Erythroblast (primary cell): ENCODE measurements at regions not wholly inside any gene's neighbourhood (a gene's known extent, or its start where the extent isn't known, plus 50 kb on each side); places are given as distances from the start of the nearest gene placed in this dataset.
"Not testable (repeated sequence)": the region's sequence is repeated elsewhere in the genome, so short reads cannot be mapped to it uniquely, and the experiment has no call there.

Source experiments
- DNase-seq, 2 experiments: peaks; one replicate each; lab custom pipeline; 2025; lab: John Stamatoyannopoulos, UW
- GATA1 ChIP-seq: IDR thresholded peaks from 2 replicates; pipeline ENCODE4 v1.6.1; 2011; ENCODE audit warnings: low read depth, mild to moderate bottlenecking, control low read depth, low read length, moderate library complexity
- POLR2A ChIP-seq: IDR thresholded peaks from 2 replicates; pipeline ENCODE4 v1.6.1; 2011; ENCODE audit warnings: mild to moderate bottlenecking, low read length

DNA sequence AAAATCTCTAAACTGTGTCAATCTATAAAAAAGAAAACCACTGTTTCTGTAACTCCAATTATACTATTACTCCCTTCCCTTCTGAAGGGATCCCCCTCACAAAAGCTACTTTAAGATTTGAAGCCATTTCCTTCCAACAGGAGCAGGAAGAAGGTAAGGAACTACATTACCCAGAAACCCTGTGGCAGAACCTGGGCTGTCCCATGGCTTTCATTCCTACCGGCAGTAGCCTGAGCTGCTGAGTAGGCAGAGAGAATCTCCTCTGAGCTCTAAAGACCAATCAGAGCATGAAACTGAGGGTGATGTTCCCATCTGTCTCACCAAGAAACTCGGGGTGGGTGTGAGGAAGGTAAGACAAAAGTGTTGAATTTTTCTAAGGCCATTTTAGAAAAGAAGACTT, 108.0 kb upstream of the LRFN2 start:
- DNase-seq: no peak
- TF ChIP-seq POLR2A: no peak
- TF ChIP-seq GATA1: no peak

GRCh38 chr6:40693768-40694167, 106.6 kb upstream of the LRFN2 start:
- no peak for DNase-seq
- no peak for TF ChIP-seq POLR2A
- no peak for TF ChIP-seq GATA1

DNA sequence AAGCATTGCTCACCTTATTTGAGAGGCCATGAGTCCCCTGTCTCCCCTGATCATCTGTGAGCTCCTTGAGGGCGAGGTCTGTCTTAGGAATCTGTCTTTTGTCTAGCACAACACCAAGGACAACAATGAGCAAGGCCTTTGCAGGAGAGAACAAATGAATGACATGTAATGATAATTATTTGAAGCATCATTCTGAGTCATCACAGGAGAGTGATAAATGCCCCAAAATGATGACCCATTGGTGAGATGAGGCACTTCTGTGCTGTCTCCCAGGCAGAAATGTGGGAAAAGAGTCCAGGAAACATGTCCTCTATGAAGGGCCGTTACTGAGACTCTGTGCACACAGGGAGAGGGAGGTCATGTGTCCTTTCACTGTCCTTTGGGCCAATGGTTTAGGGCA, 105.2 kb upstream of the LRFN2 start:
- no peak for TF ChIP-seq POLR2A
- TF ChIP-seq GATA1: no peak
- no peak for DNase-seq

GRCh38 chr6:40689185-40689584, 102.0 kb upstream of the LRFN2 start:
- DNase-seq: no peak
- TF ChIP-seq GATA1 (no peak), POLR2A (no peak)

GRCh38 chr6:40688214-40688761, 101.1 kb upstream of the LRFN2 start:
- peak in 1 of 2 experiments; percentile 9 for DNase-seq
- TF ChIP-seq GATA1 (no peak), POLR2A (no peak)

DNA sequence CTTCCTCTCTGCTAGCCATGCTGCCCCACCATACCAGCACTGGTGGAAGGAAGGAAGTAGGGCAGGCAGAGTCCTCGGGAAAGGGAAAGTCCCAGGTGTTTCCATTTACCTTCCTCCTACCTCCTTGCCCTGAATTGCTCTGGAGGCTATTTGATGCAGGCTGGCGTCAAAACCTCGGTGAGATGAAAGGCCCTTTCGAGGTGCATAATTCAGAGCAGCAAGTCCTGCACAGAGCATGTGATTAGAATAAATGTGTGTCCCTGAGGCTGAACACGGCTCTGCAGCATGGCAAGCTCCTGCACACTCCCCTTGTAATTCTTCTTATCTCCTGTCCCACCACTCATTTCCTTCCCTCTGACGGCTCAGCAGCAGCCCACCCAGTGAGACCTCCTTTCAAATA, 98.7 kb upstream of the LRFN2 start:
- no peak for DNase-seq
- TF ChIP-seq POLR2A (no peak), GATA1 (no peak)

DNA sequence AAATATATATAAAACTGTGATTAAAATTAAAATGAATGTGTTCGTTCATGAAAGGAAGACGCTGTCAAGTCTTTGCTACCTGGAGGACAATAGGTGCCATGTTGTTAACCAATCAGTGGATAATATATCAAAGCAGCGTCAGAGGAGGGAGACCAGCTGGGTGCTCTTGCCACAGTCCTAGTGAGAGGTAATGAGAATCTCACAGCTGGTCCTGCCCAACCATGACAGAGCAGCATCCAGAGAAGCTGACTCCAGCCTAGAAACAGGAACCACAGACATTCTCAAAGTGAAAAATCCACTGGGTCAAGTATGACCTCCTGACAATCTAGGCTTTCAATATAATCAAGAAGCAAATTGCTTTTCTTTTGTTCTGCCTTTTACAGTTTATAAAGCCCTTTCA, 94.5 kb upstream of the LRFN2 start:
- no peak for TF ChIP-seq GATA1
- TF ChIP-seq POLR2A: no peak
- no peak for DNase-seq

DNA sequence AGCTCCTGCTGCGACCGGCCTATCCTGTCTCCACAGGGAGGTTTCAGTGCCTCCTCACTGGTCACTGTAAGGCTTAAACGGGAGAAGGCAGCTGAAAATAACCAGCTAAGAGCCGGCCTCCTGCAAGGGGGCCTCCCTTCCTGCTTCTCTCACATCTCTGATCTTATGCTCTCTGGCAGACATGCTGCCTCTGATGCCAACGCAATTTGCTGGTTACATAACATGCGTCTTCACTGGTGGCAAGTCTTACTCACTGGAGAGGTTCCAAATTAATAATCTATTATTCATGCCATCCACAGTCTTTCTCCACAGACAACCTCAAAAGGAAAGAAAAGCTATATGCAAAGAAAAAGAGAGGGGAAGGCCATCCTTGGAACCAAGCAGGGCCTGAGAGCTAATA, 91.8 kb upstream of the LRFN2 start:
- TF ChIP-seq GATA1 (no peak), POLR2A (no peak)
- no peak for DNase-seq

- TF ChIP-seq GATA1: no peak
- TF ChIP-seq POLR2A: no peak
- DNase-seq: peak in 1 of 2 experiments; percentile 13
Measured at GRCh38 chr6:40674170-40674569, 87.0 kb upstream of the LRFN2 start.

DNA sequence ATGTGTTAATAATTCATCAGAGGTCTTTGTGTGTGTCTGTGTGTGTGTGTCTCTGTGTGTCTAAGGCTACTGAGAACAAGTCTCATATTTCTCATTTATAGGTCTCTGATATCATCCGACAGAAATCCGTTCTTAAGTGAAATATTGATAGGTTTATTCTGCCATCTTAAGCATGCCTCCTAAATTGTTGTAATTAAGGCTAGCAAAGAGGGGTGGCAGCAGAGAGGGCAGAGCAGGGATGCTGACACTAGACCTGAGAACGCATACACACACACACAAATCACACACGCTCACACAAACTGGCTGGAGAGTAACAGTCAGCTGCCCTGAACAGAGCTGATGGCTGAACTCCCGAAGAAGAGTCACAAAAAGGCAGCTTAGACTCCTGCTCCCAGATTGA, 84.9 kb upstream of the LRFN2 start:
- DNase-seq: peak; percentile 16 to 39
- TF ChIP-seq GATA1: no peak
- no peak for TF ChIP-seq POLR2A

GRCh38 chr6:40671694-40672050, 84.5 kb upstream of the LRFN2 start:
- DNase-seq: no peak
- TF ChIP-seq POLR2A: no peak

DNA sequence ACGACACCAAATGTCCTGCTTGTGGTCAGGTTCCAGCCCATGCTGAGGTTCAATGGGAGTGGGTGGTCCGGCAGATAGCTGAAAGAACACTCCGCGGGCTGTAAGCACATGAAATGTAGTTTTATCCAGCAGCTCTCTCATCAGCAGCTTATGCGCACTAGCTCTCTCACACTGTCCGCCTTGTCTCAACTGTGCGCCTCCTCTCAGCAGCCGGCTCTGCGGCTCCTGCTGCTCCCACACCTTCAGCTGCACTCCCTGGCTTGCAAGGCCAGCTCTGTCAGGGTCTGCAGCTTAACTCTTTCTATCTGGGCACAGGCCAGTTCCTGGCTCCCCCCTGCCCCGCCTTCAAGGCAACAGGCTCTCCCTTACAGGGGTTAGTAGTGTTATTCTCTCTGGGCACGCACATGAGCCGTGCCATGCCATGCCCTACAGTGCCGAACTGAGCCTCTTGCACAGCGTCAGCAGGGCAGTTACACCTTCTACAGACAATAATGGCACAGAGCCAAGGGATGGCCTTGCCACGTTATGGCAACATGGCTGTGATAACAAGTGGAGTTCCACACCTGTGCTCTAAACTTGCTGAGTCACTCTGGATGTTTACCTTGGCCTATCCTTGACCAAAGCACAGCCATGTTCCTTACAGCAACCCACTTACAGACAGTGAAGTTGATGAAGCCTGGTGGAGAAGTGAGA, 84.0 kb upstream of the LRFN2 start:
- TF ChIP-seq GATA1: no peak
- TF ChIP-seq POLR2A: no peak
- DNase-seq: no peak

DNA sequence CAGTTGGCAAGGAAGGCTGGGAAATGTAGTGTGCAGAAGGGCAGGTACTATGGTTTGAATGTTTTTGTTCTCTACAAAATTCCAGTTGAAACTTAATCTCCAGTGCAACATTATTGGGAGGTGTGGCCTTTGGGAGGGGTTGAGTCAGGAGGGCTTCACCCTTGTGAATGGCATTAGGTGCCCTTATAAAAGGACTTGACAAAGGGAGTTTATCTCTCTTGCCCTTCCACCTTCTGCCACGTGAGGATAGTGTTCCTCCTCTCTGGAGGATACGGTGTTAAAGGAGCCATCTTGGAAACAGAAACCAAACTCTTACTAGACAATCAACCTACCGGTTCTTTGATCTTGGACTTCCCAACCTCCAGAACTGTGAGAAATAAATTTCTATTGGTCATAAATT, 82.2 kb upstream of the LRFN2 start:
- peak; percentile 8 to 13 for DNase-seq
- TF ChIP-seq POLR2A: no peak
- TF ChIP-seq GATA1: no peak

DNA sequence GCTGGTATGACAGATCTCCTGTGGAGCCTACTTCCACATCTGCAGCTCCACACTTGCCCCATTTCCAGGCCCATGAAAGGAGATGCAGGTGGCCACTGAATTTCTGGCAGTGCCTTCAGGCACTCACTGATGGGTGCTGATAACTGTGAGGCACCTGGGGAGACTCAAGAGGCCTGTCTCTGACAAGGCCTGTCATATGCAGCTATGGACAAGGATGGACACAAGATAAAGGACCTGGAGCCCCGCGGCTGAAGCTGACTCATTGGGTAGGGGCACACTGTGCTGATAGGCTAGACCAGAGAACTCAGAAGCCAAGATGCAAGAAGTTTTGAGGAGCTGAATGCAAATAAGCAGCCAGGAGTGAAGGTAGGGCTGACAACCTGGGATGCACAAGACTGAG, 81.0 kb upstream of the LRFN2 start:
- no peak for TF ChIP-seq POLR2A

DNA sequence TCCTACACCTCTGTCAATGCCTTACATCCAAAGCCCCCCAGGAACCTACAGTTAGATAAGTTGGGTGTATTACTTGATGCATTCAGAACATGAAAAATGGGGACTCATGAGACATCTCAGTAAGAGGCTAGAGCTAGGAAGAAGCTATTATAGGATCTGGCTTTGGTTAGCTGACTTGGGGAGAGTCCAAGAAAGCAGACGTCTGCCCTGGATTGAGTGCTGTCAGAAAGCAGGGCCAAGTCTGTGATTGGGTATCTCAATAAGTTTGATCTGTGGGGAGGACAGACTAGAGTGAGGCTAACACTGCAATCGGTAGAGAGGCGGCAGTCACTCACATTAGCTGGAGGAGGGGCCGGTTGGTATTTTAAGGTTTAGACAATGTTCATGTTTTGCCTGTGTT, 79.4 kb upstream of the LRFN2 start:
- no peak for DNase-seq
- TF ChIP-seq GATA1 (no peak), POLR2A (no peak)

More for the DNA sequence above, 81.0 kb upstream of the LRFN2 start:
- DNase-seq: peak; percentile 56 to 76

DNA sequence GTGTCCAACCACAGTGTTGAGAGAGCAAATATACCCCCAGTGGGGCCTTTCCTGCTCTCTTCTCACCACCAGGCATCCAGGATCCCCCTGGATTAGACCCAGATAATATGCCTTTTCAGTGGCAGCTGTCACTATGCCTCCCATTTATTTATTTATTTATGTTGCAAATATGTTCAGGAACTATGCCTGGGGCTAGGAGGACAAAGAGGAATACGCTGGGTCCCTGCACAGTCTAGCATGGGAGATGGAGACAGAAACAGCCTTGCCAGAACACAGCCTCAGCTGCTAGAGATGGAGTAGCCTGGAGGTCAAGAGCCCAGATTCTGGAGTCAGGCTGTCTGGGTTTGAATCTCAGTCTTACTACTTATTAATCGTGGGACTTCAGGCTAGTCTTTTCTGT, 74.6 kb upstream of the LRFN2 start:
- no peak for TF ChIP-seq GATA1
- no peak for TF ChIP-seq POLR2A
- no peak for DNase-seq

GRCh38 chr6:40656772-40657171, 69.6 kb upstream of the LRFN2 start:
- not testable (repeated sequence) for DNase-seq
